KOPT-K1 (cell line): ENCODE measurements at regions not wholly inside any gene's neighbourhood (a gene's known extent, or its start where the extent isn't known, plus 50 kb on each side); places are given as distances from the start of the nearest gene placed in this dataset.
"Not testable (repeated sequence)": the region's sequence is repeated elsewhere in the genome, so short reads cannot be mapped to it uniquely, and the experiment has no call there.

ENCODE experiments used
- H3K27ac ChIP-seq: fragments of 200-600 bp; sonication (generic); 2 replicates; pipeline ENCODE4 v1.5.1; 2016; ENCODE audit warnings: antibody characterized with exemption, mild to moderate bottlenecking, low read depth, low read length; ENCODE audit not compliant: poor library complexity, severe bottlenecking
- H3K36me3 ChIP-seq: fragments of 200-600 bp; sonication (generic); 2 replicates; pipeline ENCODE4 v1.5.1; 2017; ENCODE audit warnings: antibody characterized with exemption, mild to moderate bottlenecking, low read length, moderate library complexity; ENCODE audit not compliant: insufficient read depth
- H3K9me3 ChIP-seq: fragments of 200-600 bp; sonication (generic); 2 replicates; pipeline ENCODE4 v1.5.1; 2017; ENCODE audit warnings: antibody characterized with exemption, low read length, mild to moderate bottlenecking; ENCODE audit not compliant: insufficient read depth, poor library complexity, severe bottlenecking

DNA sequence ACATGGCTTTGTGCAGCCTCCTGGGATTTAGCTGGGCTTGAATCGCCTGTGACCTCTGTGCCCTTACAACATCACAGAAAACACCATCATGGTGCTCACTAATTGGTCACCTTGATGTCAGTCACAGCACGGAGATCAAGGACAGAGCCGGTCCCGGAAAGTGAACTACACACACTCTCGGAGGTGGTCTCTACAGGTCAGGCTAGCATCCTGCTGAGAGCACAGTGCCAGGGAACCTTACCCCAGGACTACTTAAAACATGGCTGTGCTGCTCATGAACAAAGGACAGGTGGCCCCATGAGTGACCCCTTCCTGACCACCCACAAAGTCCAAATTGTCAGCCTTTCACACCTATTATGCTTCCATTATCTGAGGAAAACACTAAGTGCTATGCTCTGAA lies 1782.1 kb upstream of the CELF4 start:
- no peaks in the 10 kb centered on the region for H3K36me3 ChIP-seq
- no peaks in the 10 kb centered on the region for H3K9me3 ChIP-seq
- no peak overlapping the region for H3K27ac ChIP-seq

- Histone ChIP-seq H3K9me3 (no peaks in the 10 kb centered on the region), H3K27ac (no peak overlapping the region), H3K36me3 (no peaks in the 10 kb centered on the region)
Observed at GRCh38 chr18:39346916-39347315, 1781.3 kb upstream of the CELF4 start.

DNA sequence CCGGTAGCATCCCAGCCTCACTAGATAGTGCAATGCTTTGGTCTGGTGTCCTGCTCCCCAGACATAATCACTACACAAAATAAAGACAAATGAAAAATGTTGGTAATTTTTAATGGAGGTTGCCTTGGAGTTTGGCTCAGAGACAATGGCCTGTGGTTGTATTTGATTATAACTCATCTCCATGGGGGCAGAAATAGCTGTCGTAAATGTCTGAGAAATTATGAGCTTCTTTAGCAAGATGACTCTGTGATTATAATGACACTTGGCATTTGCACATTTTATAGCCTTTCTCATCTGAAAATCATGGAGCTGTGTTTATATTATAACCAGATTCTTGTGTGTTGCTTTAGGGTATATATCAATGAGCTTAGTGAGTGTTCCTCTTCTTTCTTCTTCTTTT lies 1779.7 kb upstream of the CELF4 start:
- no peak overlapping the region for H3K27ac ChIP-seq
- H3K36me3 ChIP-seq, result no peaks in the 10 kb centered on the region
- H3K9me3 ChIP-seq, result no peaks in the 10 kb centered on the region

DNA sequence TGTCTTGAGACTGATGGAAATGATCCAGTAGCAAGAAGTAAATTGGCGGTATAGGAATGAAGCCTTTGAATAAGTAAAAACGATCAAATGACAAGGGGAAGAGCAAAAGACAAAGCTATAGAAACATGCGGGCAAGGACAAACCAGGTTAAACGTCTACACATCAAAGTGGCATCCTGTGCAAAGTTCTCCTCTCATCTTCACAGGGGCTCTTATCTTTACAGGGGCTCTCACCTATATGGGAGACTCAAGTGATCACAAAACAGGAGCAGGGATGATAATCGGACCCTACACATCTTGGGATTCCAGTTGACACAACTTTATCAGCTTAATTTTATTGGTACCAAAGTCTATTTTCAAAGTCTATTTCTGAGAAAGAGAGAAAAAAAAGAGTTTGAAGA lies 1778.9 kb upstream of the CELF4 start:
- Histone ChIP-seq H3K9me3 (no peaks in the 10 kb centered on the region), H3K36me3 (no peaks in the 10 kb centered on the region), H3K27ac (no peak overlapping the region)

- Histone ChIP-seq H3K27ac (no peak overlapping the region), H3K36me3 (no peaks in the 10 kb centered on the region), H3K9me3 (no peaks in the 10 kb centered on the region)
Observed at GRCh38 chr18:39341129-39341528, 1775.5 kb upstream of the CELF4 start.

- no peaks in the 10 kb centered on the region for H3K36me3 ChIP-seq
Observed at GRCh38 chr18:39340418-39340817, 1774.8 kb upstream of the CELF4 start.

DNA sequence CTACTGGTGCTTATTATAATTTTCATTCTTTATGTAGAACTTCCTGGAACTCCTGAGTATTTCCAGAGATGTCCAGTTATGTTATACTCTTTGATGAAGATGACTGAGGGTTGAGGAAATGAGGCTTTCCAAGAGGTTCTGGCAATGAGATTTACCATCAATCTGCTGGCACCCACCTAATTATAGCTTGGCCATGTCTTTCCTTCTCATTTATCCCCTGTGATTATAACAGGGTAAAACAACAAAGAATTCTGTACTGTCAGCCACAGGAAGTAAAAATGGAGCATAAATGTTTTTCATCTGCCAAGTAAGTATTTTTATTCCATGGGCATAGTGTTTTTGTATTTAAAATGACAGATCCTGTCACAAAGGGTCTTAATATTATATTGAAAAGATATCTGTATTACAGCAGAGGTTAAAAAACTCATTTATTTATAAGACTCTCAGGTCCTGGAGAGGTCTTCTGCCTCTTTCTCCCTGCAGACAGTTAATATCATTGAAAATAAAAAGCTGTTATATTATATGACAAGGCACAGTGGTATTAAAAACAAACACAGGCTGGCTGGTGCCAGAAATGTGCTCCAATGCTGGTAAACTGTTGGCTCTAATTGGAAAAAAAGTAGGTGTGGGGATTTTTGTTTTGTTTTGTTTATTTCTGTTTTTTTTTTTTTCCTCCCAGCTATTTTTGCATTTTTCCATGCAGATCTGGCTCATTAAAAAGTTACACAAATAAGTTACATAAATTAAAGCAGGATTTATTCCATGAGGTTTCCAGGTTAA lies 1764.1 kb upstream of the CELF4 start:
- Histone ChIP-seq H3K36me3 (no peaks in the 10 kb centered on the region), H3K27ac (no peak overlapping the region), H3K9me3 (no peaks in the 10 kb centered on the region)

More at GRCh38 chr18:39340418-39340817, 1774.8 kb upstream of the CELF4 start:
- no peaks in the 10 kb centered on the region for H3K9me3 ChIP-seq
- H3K27ac ChIP-seq, result no peak overlapping the region

DNA sequence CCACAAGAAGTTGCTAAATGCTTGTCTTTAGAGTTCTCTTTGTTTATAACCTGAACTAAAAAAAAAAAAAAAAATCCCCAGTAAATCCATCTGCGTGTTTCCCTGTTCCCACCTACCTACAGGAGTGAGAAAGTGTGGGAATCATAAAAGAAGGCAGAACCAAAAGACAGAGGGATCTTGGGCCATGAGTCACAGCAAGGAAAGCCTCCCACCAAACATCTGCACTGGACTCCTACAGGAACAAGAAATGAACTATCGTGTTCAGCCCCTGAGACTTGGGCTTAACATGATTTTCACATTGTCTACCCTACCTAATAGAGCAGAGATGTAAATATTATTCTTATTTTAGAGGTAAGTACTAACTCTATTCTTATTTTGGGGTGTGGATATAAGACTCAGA lies 1761.2 kb upstream of the CELF4 start:
- H3K9me3 ChIP-seq, result no peaks in the 10 kb centered on the region
- no peak overlapping the region for H3K27ac ChIP-seq
- H3K36me3 ChIP-seq, result no peaks in the 10 kb centered on the region

GRCh38 chr18:39325973-39326372 lies 1760.4 kb upstream of the CELF4 start:
- no peaks in the 10 kb centered on the region for H3K36me3 ChIP-seq
- H3K27ac ChIP-seq, result no peak overlapping the region
- H3K9me3 ChIP-seq, result no peaks in the 10 kb centered on the region

DNA sequence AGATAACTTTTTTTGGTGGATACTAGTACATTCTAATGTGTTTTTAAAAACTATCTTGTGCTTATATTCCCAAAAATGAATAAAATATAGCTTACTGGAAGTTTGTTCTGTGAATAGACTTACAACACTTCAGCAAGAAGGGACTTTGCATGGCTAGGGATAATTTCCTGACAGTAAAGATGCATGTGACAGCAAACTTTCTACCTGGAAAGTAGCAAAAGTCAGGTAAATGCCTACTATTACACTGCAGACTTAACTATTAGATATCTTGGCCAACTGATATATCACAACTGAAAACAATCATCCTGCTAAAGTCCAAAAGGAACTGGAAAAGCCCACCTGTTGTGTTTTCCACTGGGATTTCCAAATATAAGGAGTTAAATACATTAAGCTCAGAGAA lies 1753.5 kb upstream of the CELF4 start:
- Histone ChIP-seq H3K36me3 (no peaks in the 10 kb centered on the region), H3K27ac (no peak overlapping the region), H3K9me3 (no peaks in the 10 kb centered on the region)

DNA sequence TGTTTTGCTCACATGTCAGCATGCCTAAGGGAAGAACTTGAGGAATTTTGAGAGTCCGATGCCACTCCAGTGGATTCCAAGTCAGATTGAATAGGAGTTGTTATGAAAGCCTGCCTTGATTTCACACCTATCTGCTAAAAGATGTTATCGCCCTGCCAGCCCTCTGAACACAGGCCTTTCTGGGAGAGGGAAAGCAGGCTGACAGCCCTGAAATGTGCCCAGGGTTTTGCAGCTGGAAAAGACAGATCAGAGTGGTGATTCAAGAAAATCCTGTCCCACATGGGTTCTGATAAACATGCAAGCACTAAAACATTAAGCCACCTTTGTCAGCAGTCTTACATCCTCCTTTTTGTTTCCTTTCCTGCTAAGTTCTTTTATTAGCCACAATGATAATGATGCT lies 1752.9 kb upstream of the CELF4 start:
- Histone ChIP-seq H3K9me3 (no peaks in the 10 kb centered on the region), H3K36me3 (no peaks in the 10 kb centered on the region), H3K27ac (no peak overlapping the region)

- no peak overlapping the region for H3K27ac ChIP-seq
- no peaks in the 10 kb centered on the region for H3K9me3 ChIP-seq
- H3K36me3 ChIP-seq, result no peaks in the 10 kb centered on the region
Observed at GRCh38 chr18:39318008-39318407, 1752.4 kb upstream of the CELF4 start.

GRCh38 chr18:39314595-39314994 lies 1749.0 kb upstream of the CELF4 start:
- Histone ChIP-seq H3K27ac (no peak overlapping the region), H3K9me3 (no peaks in the 10 kb centered on the region)

DNA sequence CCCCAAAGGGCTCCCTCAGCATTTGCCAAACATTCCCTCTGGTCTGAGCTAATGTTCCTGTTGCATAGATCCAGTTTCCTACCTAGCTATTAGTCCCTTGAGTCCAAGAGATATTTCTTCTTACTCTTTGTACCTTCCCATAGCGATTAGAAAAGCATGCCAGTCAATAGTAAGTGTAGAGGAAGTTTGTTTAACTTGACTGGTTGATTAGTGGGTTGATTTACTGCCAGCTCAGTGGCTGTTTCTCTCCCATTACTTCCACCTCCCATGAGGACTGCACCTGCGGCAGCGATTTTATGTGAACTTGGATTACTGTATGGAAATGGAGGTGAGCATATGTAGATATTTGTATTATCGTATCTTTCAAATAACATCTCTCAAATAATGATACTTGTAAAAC lies 1748.4 kb upstream of the CELF4 start:
- Histone ChIP-seq H3K27ac (no peak overlapping the region), H3K36me3 (no peaks in the 10 kb centered on the region), H3K9me3 (no peaks in the 10 kb centered on the region)

More at GRCh38 chr18:39314595-39314994, 1749.0 kb upstream of the CELF4 start:
- no peaks in the 10 kb centered on the region for H3K36me3 ChIP-seq

- Histone ChIP-seq H3K9me3 (no peaks in the 10 kb centered on the region), H3K36me3 (no peaks in the 10 kb centered on the region), H3K27ac (no peak overlapping the region)
Observed at GRCh38 chr18:39311111-39311712, 1745.6 kb upstream of the CELF4 start.

DNA sequence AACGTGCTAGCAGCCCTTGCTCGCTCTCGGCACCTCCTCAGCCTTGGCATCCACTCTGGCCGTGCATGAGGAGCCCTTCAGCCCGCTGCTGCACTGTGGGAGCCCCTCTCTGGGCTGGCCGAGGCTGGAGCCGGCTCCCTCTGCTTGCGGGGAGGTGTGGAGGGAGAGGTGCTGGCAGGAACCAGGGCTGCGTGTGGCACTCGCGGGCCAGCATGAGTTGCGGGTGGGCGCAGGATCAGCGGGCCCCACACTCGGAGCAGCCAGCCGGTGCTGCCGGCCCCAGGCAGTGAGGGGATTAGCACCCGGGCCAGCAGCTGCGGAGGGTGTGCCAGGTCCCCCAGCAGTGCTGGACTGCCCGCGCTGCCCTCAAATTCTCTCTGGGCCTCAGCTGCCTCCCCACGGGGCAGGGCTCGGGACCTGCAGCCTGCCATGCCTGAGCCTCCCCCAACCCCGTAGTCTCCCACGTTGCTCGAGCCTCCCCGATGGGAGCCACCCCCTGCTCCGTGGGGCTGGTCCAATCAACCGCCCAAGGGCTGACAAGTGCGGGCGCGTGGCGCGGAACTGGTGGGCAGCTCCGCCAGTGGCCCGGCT lies 1743.4 kb upstream of the CELF4 start:
- not testable (repeated sequence) for H3K36me3 ChIP-seq, H3K9me3 ChIP-seq, H3K27ac ChIP-seq
